ENCODE measurements at regions not wholly inside any gene's neighbourhood (a gene's known extent, or its start where the extent isn't known, plus 50 kb on each side); places are given as distances from the start of the nearest gene placed in this dataset.

DNA sequence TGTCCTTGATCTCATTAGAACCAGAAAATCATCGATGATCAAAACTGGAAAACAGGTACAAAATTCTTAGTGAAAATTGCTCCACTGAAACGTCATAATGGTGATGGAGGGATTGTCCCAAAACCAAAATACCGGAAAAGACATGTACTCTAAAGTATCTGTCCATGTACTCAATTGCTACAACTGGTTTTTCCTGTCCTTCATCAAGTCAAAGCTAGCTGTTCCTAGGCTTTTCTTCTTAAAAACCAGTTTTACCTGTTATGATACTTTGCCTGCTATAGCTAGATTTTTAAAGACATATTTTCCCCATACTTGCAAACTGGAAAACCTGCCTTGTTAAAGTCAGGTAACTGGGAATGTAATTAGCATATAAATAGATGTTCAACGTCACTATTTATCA is 50.5 kb upstream of the LRRC1 start:
- POLR2A ChIA-PET = interaction anchor here (0.6 to 0.7 kb wide), 3 partner anchors 10 to 343 kb away, joined by 3 read pairs; partner anchors contain the start of gene KLHL31
- BruUV-seq (replicated peaks) = no TSS peak

GRCh38 chr6:53741034-53741823 is 53.6 kb upstream of the LRRC1 start:
- intact Hi-C loops (cut with micrococcal nuclease; ENCODE audit: unreplicated experiment) = no loop called here
- no peaks in the 10 kb centered on the region for H4K20me1 ChIP-seq (ENCODE audit: insufficient read depth, low read length)
- H3K27ac ChIP-seq (ENCODE audit: low read depth, low read length, poor library complexity, severe bottlenecking) = no peak overlapping the region
- H3K4me3 ChIP-seq (ENCODE audit: low read depth, low read length, poor library complexity, severe bottlenecking) = no peak overlapping the region
- CTCF ChIA-PET (ENCODE audit: unreplicated experiment) = no interaction called here
- no peaks in the 10 kb centered on the region for H3K9me2 ChIP-seq (ENCODE audit: insufficient read depth, low read length)
- no peak for DNase-seq (ENCODE audit: low spot score)
- no TSS peak for BruUV-seq (replicated peaks)
- H3K9me3 ChIP-seq (ENCODE audit: low read length) = no peaks in the 10 kb centered on the region
- TF ChIP-seq CTCF (conservative IDR thresholded peaks at IDR 0.05; ENCODE audit: low read length) (no peak), EZH2phosphoT487 (IDR thresholded peaks at IDR 0.05; ENCODE audit: borderline replicate concordance, low read depth, low read length) (no peak)
- H2AFZ ChIP-seq (ENCODE audit: low read length) = no peak overlapping the region
- H3K36me3 ChIP-seq (ENCODE audit: insufficient read depth, low read length) = no peaks in the 10 kb centered on the region
- no peaks in the 10 kb centered on the region for H3K79me2 ChIP-seq (ENCODE audit: insufficient read depth, low read depth, low read length)
- H3K4me2 ChIP-seq (ENCODE audit: low read length) = no peak overlapping the region
- POLR2A ChIA-PET = no interaction called here
- H3K4me1 ChIP-seq (ENCODE audit: insufficient read depth, low read length, poor library complexity, severe bottlenecking) = no peaks in the 10 kb centered on the region

More for the DNA sequence above, 50.5 kb upstream of the LRRC1 start:
- TF ChIP-seq CTCF (conservative IDR thresholded peaks at IDR 0.05; ENCODE audit: low read length) (no peak), EZH2phosphoT487 (IDR thresholded peaks at IDR 0.05; ENCODE audit: borderline replicate concordance, low read depth, low read length) (no peak)
- Histone ChIP-seq H3K9me2 (ENCODE audit: insufficient read depth, low read length) (no peaks in the 10 kb centered on the region), H3K4me1 (ENCODE audit: insufficient read depth, low read length, poor library complexity, severe bottlenecking) (no peaks in the 10 kb centered on the region), H4K20me1 (ENCODE audit: insufficient read depth, low read length) (no peaks in the 10 kb centered on the region), H3K79me2 (ENCODE audit: insufficient read depth, low read depth, low read length) (no peaks in the 10 kb centered on the region), H2AFZ (ENCODE audit: low read length) (no peak overlapping the region), H3K27ac (ENCODE audit: low read depth, low read length, poor library complexity, severe bottlenecking) (no peak overlapping the region), H3K36me3 (ENCODE audit: insufficient read depth, low read length) (no peaks in the 10 kb centered on the region), H3K4me2 (ENCODE audit: low read length) (no peak overlapping the region), H3K9me3 (ENCODE audit: low read length) (no peaks in the 10 kb centered on the region), H3K4me3 (ENCODE audit: low read depth, low read length, poor library complexity, severe bottlenecking) (no peak overlapping the region)
- no peak for DNase-seq (ENCODE audit: low spot score)
- intact Hi-C loops (cut with micrococcal nuclease; ENCODE audit: unreplicated experiment) = no loop called here
- CTCF ChIA-PET (ENCODE audit: unreplicated experiment) = no interaction called here

- H3K36me3 ChIP-seq (ENCODE audit: insufficient read depth, low read length) = no peaks in the 10 kb centered on the region
- H2AFZ ChIP-seq (ENCODE audit: low read length) = no peak overlapping the region
- POLR2A ChIA-PET = no interaction called here
- no peaks in the 10 kb centered on the region for H3K9me3 ChIP-seq (ENCODE audit: low read length)
- H3K4me3 ChIP-seq (ENCODE audit: low read depth, low read length, poor library complexity, severe bottlenecking) = no peak overlapping the region
- DNase-seq (ENCODE audit: low spot score) = no peak
- no peak for TF ChIP-seq CTCF (conservative IDR thresholded peaks at IDR 0.05; ENCODE audit: low read length)
- no peak for TF ChIP-seq EZH2phosphoT487 (IDR thresholded peaks at IDR 0.05; ENCODE audit: borderline replicate concordance, low read depth, low read length)
- H3K4me1 ChIP-seq (ENCODE audit: insufficient read depth, low read length, poor library complexity, severe bottlenecking) = no peaks in the 10 kb centered on the region
- H3K79me2 ChIP-seq (ENCODE audit: insufficient read depth, low read depth, low read length) = no peaks in the 10 kb centered on the region
- H3K9me2 ChIP-seq (ENCODE audit: insufficient read depth, low read length) = no peaks in the 10 kb centered on the region
- CTCF ChIA-PET (ENCODE audit: unreplicated experiment) = no interaction called here
- H3K4me2 ChIP-seq (ENCODE audit: low read length) = no peak overlapping the region
- intact Hi-C loops (cut with micrococcal nuclease; ENCODE audit: unreplicated experiment) = no loop called here
- no peaks in the 10 kb centered on the region for H4K20me1 ChIP-seq (ENCODE audit: insufficient read depth, low read length)
- no peak overlapping the region for H3K27ac ChIP-seq (ENCODE audit: low read depth, low read length, poor library complexity, severe bottlenecking)
- BruUV-seq (replicated peaks) = no TSS peak
These were observed 57.1 kb upstream of the LRRC1 start for GRCh38 chr6:53737746-53738145.

Data from OCI-LY7 (cell line).